SK-N-SH treated with all-trans-retinoic acid at 6 μM for 48 hours (cell line): ENCODE measurements at regions not wholly inside any gene's neighbourhood (a gene's known extent, or its start where the extent isn't known, plus 50 kb on each side); places are given as distances from the start of the nearest gene placed in this dataset.

ENCODE experiments used
- ATAC-seq: fragments of 200-7000 bp; cut with Tn5 transposase; 3 replicates; pipeline ENCODE4 v1.9.1; 2020; ENCODE audit warnings: mild to moderate bottlenecking, moderate library complexity
- ARNTL ChIP-seq: fragments of 450-650 bp; formaldehyde crosslinking; IDR thresholded peaks from 2 replicates; pipeline ENCODE4 v1.5.0; 2020; ENCODE audit warnings: low read depth, mild to moderate bottlenecking, moderate library complexity, borderline replicate concordance
- BACH2 ChIP-seq: fragments of 250-450 bp; sonication (Bioruptor Pico); IDR thresholded peaks from 2 replicates; pipeline ENCODE4 v1.9.0; 2021; ENCODE audit warnings: mild to moderate bottlenecking, borderline replicate concordance
- CSDC2 ChIP-seq: fragments of 250-450 bp; sonication (Bioruptor Pico); IDR thresholded peaks from 2 replicates; pipeline ENCODE4 v1.5.0; 2020; ENCODE audit warnings: mild to moderate bottlenecking, moderate library complexity
- ESRRG ChIP-seq: fragments of 250-450 bp; sonication (Bioruptor Pico); IDR thresholded peaks from 2 replicates; pipeline ENCODE4 v1.6.1; 2021; ENCODE audit warnings: mild to moderate bottlenecking
- GLIS3 ChIP-seq: fragments of 250-450 bp; sonication (Bioruptor Pico); IDR thresholded peaks from 2 replicates; pipeline ENCODE4 v1.5.0; 2020; ENCODE audit warnings: mild to moderate bottlenecking, moderate library complexity
- ISL1 ChIP-seq: fragments of 250-450 bp; sonication (Bioruptor Pico); IDR thresholded peaks from 2 replicates; pipeline ENCODE4 v2.1.2; 2022; ENCODE audit warnings: mild to moderate bottlenecking, moderate library complexity
- OSR1 ChIP-seq: fragments of 250-450 bp; sonication (Bioruptor Pico); IDR thresholded peaks from 2 replicates; pipeline ENCODE4 v1.8.0; 2022; ENCODE audit warnings: moderate library complexity, mild to moderate bottlenecking, inconsistent platforms
- PPARA ChIP-seq: fragments of 250-450 bp; sonication (Bioruptor Pico); IDR thresholded peaks from 2 replicates; pipeline ENCODE4 v1.5.0; 2020; ENCODE audit warnings: mild to moderate bottlenecking, borderline replicate concordance
- SNAI2 ChIP-seq: fragments of 250-450 bp; sonication (Bioruptor Pico); IDR thresholded peaks from 2 replicates; pipeline ENCODE4 v1.5.0; 2020; ENCODE audit warnings: mild to moderate bottlenecking, moderate library complexity
- TCF4 ChIP-seq: fragments of 250-450 bp; sonication (Bioruptor Pico); IDR thresholded peaks from 2 replicates; pipeline ENCODE4 v1.8.0; 2021; ENCODE audit warnings: mild to moderate bottlenecking, moderate library complexity, borderline replicate concordance
- TOX ChIP-seq: fragments of 250-450 bp; sonication (Bioruptor Pico); IDR thresholded peaks from 2 replicates; pipeline ENCODE4 v1.8.0; 2021; ENCODE audit warnings: mild to moderate bottlenecking, moderate library complexity, borderline replicate concordance
- ZC3H10 ChIP-seq: fragments of 250-450 bp; sonication (Bioruptor Pico); IDR thresholded peaks from 2 replicates; pipeline ENCODE4 v1.5.1; 2021; ENCODE audit warnings: mild to moderate bottlenecking, moderate library complexity
- ZFP30 ChIP-seq: fragments of 450-650 bp; formaldehyde crosslinking; IDR thresholded peaks from 2 replicates; pipeline ENCODE4 v1.5.0; 2022; ENCODE audit warnings: mild to moderate bottlenecking, moderate library complexity
- ZNF70 ChIP-seq: fragments of 450-650 bp; formaldehyde crosslinking; IDR thresholded peaks from 2 replicates; pipeline ENCODE4 v1.5.0; 2020; ENCODE audit warnings: mild to moderate bottlenecking, moderate library complexity
- ZNF8 ChIP-seq: fragments of 450-650 bp; formaldehyde crosslinking; IDR thresholded peaks from 2 replicates; pipeline ENCODE4 v1.5.0; 2020; ENCODE audit warnings: mild to moderate bottlenecking, moderate library complexity
- TF ChIP-seq, protein P1 (sequence below): fragments of 250-450 bp; sonication (Bioruptor Pico); IDR thresholded peaks from 2 replicates; pipeline ENCODE4 v1.5.0; 2020; ENCODE audit warnings: mild to moderate bottlenecking, moderate library complexity
- TF ChIP-seq, protein P2 (sequence below): fragments of 250-450 bp; sonication (Bioruptor Pico); IDR thresholded peaks from 2 replicates; pipeline ENCODE4 v1.8.0; 2021; ENCODE audit warnings: low read depth, mild to moderate bottlenecking, moderate library complexity, borderline replicate concordance
- TF ChIP-seq, protein P3 (sequence below): fragments of 250-450 bp; sonication (Bioruptor Pico); IDR thresholded peaks from 2 replicates; pipeline ENCODE4 v1.5.1; 2021; ENCODE audit warnings: mild to moderate bottlenecking, moderate library complexity
- TF ChIP-seq, protein P4 (sequence below): fragments of 250-450 bp; sonication (Bioruptor Pico); IDR thresholded peaks from 2 replicates; pipeline ENCODE4 v1.5.1; 2020; ENCODE audit warnings: low read depth, mild to moderate bottlenecking, moderate library complexity
- TF ChIP-seq, protein P5 (sequence below): fragments of 250-450 bp; sonication (Bioruptor Pico); IDR thresholded peaks from 2 replicates; pipeline ENCODE4 v1.8.0; 2020; ENCODE audit warnings: mild to moderate bottlenecking, moderate library complexity, borderline replicate concordance

DNA sequence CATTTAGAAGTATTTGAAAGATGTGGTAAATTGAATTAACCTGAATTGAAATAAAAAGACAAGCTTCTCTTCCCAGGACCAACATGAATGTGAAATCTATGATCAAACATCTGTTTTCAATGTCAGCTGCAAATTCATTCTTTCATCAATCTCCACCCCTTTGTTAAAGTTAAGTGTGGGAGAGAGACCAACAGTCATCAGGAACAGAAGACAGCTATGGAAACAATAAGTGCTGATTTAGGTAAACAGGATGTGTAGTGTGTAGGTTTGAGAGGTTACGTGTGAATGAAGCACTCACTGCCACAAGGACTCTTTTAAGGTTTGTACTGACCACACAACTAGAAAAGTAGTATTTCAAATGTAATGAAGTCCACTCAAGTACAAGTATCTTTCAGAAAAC lies 1659.8 kb upstream of the CELF4 start (continued):
- TF ChIP-seq, protein P1, sequence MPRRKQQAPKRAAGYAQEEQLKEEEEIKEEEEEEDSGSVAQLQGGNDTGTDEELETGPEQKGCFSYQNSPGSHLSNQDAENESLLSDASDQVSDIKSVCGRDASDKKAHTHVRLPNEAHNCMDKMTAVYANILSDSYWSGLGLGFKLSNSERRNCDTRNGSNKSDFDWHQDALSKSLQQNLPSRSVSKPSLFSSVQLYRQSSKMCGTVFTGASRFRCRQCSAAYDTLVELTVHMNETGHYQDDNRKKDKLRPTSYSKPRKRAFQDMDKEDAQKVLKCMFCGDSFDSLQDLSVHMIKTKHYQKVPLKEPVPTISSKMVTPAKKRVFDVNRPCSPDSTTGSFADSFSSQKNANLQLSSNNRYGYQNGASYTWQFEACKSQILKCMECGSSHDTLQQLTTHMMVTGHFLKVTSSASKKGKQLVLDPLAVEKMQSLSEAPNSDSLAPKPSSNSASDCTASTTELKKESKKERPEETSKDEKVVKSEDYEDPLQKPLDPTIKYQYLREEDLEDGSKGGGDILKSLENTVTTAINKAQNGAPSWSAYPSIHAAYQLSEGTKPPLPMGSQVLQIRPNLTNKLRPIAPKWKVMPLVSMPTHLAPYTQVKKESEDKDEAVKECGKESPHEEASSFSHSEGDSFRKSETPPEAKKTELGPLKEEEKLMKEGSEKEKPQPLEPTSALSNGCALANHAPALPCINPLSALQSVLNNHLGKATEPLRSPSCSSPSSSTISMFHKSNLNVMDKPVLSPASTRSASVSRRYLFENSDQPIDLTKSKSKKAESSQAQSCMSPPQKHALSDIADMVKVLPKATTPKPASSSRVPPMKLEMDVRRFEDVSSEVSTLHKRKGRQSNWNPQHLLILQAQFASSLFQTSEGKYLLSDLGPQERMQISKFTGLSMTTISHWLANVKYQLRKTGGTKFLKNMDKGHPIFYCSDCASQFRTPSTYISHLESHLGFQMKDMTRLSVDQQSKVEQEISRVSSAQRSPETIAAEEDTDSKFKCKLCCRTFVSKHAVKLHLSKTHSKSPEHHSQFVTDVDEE (CRISPR knock-in tag) = no peak
- no peak for TF ChIP-seq ARNTL

DNA sequence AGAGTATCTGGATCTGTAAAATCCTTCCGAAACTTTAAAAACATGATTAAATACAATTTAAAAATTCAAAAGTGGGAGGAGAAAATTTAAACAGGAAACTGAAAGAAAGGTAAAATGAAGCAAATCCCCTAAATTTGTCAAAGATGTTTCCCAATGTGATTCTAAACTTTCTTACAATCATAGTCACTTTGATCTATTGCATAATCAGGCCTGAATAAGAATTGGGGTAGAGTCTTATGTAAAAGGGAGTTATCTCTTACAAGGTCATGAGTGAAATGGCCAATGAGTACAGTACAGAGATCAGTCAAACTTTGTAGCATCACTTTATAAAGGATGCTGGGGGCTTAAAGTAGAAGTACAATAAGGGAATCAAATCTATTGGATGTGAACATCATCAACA lies 1657.7 kb upstream of the CELF4 start:
- ATAC-seq = no peak
- no peak for TF ChIP-seq ZNF8 (CRISPR knock-in tag)
- TF ChIP-seq, protein P1 (CRISPR knock-in tag) = no peak
- TF ChIP-seq ZFP30 (CRISPR knock-in tag) = no peak
- no peak for TF ChIP-seq TOX (CRISPR knock-in tag)
- TF ChIP-seq ARNTL = no peak
- no peak for TF ChIP-seq GLIS3
- TF ChIP-seq ZC3H10 (CRISPR knock-in tag) = no peak
- TF ChIP-seq OSR1 (CRISPR knock-in tag) = no peak
- TF ChIP-seq, protein P2, sequence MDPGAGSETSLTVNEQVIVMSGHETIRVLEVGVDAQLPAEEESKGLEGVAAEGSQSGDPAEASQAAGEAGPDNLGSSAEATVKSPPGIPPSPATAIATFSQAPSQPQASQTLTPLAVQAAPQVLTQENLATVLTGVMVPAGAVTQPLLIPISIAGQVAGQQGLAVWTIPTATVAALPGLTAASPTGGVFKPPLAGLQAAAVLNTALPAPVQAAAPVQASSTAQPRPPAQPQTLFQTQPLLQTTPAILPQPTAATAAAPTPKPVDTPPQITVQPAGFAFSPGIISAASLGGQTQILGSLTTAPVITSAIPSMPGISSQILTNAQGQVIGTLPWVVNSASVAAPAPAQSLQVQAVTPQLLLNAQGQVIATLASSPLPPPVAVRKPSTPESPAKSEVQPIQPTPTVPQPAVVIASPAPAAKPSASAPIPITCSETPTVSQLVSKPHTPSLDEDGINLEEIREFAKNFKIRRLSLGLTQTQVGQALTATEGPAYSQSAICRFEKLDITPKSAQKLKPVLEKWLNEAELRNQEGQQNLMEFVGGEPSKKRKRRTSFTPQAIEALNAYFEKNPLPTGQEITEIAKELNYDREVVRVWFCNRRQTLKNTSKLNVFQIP (CRISPR knock-in tag) = no peak
- no peak for TF ChIP-seq ESRRG
- no peak for TF ChIP-seq CSDC2
- TF ChIP-seq, protein P3, sequence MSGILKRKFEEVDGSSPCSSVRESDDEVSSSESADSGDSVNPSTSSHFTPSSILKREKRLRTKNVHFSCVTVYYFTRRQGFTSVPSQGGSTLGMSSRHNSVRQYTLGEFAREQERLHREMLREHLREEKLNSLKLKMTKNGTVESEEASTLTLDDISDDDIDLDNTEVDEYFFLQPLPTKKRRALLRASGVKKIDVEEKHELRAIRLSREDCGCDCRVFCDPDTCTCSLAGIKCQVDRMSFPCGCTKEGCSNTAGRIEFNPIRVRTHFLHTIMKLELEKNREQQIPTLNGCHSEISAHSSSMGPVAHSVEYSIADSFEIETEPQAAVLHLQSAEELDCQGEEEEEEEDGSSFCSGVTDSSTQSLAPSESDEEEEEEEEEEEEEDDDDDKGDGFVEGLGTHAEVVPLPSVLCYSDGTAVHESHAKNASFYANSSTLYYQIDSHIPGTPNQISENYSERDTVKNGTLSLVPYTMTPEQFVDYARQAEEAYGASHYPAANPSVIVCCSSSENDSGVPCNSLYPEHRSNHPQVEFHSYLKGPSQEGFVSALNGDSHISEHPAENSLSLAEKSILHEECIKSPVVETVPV (CRISPR knock-in tag) = no peak
- no peak for TF ChIP-seq ZNF70
- no peak for TF ChIP-seq TCF4 (CRISPR knock-in tag)
- TF ChIP-seq, protein P4, sequence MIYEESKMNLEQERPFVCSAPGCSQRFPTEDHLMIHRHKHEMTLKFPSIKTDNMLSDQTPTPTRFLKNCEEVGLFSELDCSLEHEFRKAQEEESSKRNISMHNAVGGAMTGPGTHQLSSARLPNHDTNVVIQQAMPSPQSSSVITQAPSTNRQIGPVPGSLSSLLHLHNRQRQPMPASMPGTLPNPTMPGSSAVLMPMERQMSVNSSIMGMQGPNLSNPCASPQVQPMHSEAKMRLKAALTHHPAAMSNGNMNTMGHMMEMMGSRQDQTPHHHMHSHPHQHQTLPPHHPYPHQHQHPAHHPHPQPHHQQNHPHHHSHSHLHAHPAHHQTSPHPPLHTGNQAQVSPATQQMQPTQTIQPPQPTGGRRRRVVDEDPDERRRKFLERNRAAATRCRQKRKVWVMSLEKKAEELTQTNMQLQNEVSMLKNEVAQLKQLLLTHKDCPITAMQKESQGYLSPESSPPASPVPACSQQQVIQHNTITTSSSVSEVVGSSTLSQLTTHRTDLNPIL (CRISPR knock-in tag) = no peak
- TF ChIP-seq PPARA (CRISPR knock-in tag) = no peak
- TF ChIP-seq, protein P5, sequence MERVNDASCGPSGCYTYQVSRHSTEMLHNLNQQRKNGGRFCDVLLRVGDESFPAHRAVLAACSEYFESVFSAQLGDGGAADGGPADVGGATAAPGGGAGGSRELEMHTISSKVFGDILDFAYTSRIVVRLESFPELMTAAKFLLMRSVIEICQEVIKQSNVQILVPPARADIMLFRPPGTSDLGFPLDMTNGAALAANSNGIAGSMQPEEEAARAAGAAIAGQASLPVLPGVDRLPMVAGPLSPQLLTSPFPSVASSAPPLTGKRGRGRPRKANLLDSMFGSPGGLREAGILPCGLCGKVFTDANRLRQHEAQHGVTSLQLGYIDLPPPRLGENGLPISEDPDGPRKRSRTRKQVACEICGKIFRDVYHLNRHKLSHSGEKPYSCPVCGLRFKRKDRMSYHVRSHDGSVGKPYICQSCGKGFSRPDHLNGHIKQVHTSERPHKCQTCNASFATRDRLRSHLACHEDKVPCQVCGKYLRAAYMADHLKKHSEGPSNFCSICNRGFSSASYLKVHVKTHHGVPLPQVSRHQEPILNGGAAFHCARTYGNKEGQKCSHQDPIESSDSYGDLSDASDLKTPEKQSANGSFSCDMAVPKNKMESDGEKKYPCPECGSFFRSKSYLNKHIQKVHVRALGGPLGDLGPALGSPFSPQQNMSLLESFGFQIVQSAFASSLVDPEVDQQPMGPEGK (CRISPR knock-in tag) = no peak
- TF ChIP-seq SNAI2 = no peak
- no peak for TF ChIP-seq ISL1 (CRISPR knock-in tag)
- TF ChIP-seq BACH2 (CRISPR knock-in tag) = no peak
- TF ChIP-seq, all 23 proteins: peak for 0
